ENCODE measurements at regions not wholly inside any gene's neighbourhood (a gene's known extent, or its start where the extent isn't known, plus 50 kb on each side); places are given as distances from the start of the nearest gene placed in this dataset.

DNA sequence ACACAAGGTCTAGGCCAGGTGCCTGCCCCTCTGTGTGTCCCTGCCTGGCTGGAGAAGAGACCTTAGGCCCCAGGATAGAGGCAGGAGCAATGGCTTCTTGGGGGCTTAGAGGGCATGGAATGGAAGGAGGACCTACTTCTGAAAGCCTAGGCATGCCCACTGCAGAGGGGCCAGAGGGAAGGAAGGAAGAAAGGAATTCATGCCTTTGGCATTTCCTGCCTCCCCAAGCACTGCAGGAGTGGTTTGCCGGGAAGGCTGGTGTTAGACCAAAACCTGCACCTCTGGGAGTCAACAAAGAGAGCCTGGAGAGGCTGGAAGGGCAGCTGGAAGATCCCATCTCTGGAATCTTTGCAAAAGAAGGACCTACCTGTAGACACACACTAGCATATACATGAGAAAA, 50.7 kb upstream of the KCNE2 start:
- ChIA-PET POLR2A (no interaction called here), CTCF (interaction anchor here (1.1 to 1.2 kb wide), 2 partner anchors 35 to 389 kb away, joined by 3 read pairs; no protein-coding TSS in a partner anchor)
- Histone ChIP-seq H3K4me2 (replicated peaks; ENCODE audit: low read depth, low read length, poor library complexity, severe bottlenecking) (no peak overlapping the region), H3K27me3 (replicated peaks in 1 of 4; ENCODE audit: control extremely low read depth in 1 of 4, control insufficient read depth in 3 of 4, insufficient read depth in 4 of 4, low read length in 3 of 4) (peaks cover 0 to 6% (median 0%) of the 10 kb centered on the region in 4 experiments), H2AFZ (ENCODE audit: insufficient read depth, low read depth, low read length, poor library complexity, severe bottlenecking) (no peak overlapping the region), H3K79me2 (ENCODE audit: control insufficient read depth, insufficient read depth, low read length) (no peaks in the 10 kb centered on the region), H3K36me3 (replicated peaks in 1 of 2; ENCODE audit: control extremely low read depth in 1 of 2, control insufficient read depth in 1 of 2, extremely low read depth in 1 of 2, insufficient read depth in 2 of 2, low read length in 1 of 2) (no peaks in the 10 kb centered on the region), H3K9ac (ENCODE audit: low read length) (no peak overlapping the region), H3K9me3 (ENCODE audit: control extremely low read depth in 1 of 3, control insufficient read depth in 2 of 3, insufficient read depth in 1 of 3, low read length in 2 of 3) (no peaks in the 10 kb centered on the region), H3K4me1 (ENCODE audit: control insufficient read depth in 2 of 2, insufficient read depth in 2 of 2, low read length in 2 of 2) (no peaks in the 10 kb centered on the region), H4K20me1 (ENCODE audit: control insufficient read depth, insufficient read depth, low read length, poor library complexity, severe bottlenecking) (no peaks in the 10 kb centered on the region), H3K4me3 (ENCODE audit: control extremely low read depth in 1 of 5, extremely low read depth in 1 of 5, insufficient read depth in 1 of 5, low read depth in 2 of 5, low read length in 4 of 5) (no peak overlapping the region), H3K27ac (ENCODE audit: low read length in 2 of 2) (no peak overlapping the region)
- no peak for ATAC-seq (ENCODE audit: low read depth)
- intact Hi-C loops (cut with micrococcal nuclease) = no loop called here
- WGBS (ENCODE audit: insufficient coverage) = 70% methylated on average over 1 of the region's 1 CpG
- peaks cover 28% of the 10 kb centered on the region for H3K27me3 Mint-ChIP-seq
- DNase-seq = no peak
- H3K4me1 Mint-ChIP-seq = no peaks in the 10 kb centered on the region
- no peak for TF ChIP-seq EZH2 (IDR thresholded peaks at IDR 0.05; ENCODE audit: borderline replicate concordance, insufficient read depth, low read depth, low read length, poor library complexity, severe bottlenecking)
- TF ChIP-seq, protein P1, sequence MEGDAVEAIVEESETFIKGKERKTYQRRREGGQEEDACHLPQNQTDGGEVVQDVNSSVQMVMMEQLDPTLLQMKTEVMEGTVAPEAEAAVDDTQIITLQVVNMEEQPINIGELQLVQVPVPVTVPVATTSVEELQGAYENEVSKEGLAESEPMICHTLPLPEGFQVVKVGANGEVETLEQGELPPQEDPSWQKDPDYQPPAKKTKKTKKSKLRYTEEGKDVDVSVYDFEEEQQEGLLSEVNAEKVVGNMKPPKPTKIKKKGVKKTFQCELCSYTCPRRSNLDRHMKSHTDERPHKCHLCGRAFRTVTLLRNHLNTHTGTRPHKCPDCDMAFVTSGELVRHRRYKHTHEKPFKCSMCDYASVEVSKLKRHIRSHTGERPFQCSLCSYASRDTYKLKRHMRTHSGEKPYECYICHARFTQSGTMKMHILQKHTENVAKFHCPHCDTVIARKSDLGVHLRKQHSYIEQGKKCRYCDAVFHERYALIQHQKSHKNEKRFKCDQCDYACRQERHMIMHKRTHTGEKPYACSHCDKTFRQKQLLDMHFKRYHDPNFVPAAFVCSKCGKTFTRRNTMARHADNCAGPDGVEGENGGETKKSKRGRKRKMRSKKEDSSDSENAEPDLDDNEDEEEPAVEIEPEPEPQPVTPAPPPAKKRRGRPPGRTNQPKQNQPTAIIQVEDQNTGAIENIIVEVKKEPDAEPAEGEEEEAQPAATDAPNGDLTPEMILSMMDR (IDR thresholded peaks at IDR 0.05) = no peak
- H3K27ac Mint-ChIP-seq = no peak overlapping the region
- no peak overlapping the region for H3K4me3 Mint-ChIP-seq
- H3K9me3 Mint-ChIP-seq (ENCODE audit: insufficient read depth) = no peaks in the 10 kb centered on the region

Data from B cell (primary cell).